CD4-positive, alpha-beta T cell treated with Interleukin-4 for 4 hours (primary cell): ENCODE measurements at regions not wholly inside any gene's neighbourhood (a gene's known extent, or its start where the extent isn't known, plus 50 kb on each side); places are given as distances from the start of the nearest gene placed in this dataset.
"Not testable (repeated sequence)": the region's sequence is repeated elsewhere in the genome, so short reads cannot be mapped to it uniquely, and the experiment has no call there.

Source experiments
- DNase-seq: peaks from one replicate; pipeline ENCODE4 v3.0.0-alpha.2; 2020

- no peak for DNase-seq
These were observed 483.4 kb downstream of the SIPA1L2 start for GRCh38 chr1:232146514-232146913.

GRCh38 chr1:232145768-232146167 lies 484.2 kb downstream of the SIPA1L2 start:
- DNase-seq, result no peak

GRCh38 chr1:232144696-232145230 lies 485.2 kb downstream of the SIPA1L2 start:
- no peak for DNase-seq

DNA sequence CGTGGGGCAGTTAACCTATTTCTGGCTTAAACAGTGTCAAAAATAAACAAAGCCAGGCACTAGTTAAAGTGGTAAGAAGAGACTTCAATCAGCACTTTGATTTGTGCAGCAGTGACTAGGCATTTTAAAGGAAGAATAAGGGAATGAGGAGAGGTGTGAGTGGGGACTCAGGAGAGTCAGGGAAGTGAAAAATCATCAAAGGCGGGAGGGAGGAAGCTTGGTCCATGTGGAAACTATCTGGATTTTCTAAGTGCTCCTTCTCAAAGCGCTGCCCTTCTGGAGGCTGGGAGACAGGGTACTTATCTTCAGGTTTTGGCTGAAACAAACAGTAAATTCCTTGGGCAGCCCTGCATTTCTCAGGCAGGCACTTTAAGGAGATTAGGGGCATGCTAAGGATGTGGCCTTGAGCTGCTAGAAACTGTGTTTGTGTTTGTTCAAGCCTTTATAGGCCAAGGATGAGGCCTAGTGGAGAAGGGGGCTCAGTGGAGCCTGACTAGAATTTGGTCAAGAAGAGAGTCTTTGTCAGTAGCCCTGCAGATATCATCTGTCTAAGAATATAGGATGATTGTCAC lies 486.5 kb downstream of the SIPA1L2 start:
- DNase-seq, result no peak

DNA sequence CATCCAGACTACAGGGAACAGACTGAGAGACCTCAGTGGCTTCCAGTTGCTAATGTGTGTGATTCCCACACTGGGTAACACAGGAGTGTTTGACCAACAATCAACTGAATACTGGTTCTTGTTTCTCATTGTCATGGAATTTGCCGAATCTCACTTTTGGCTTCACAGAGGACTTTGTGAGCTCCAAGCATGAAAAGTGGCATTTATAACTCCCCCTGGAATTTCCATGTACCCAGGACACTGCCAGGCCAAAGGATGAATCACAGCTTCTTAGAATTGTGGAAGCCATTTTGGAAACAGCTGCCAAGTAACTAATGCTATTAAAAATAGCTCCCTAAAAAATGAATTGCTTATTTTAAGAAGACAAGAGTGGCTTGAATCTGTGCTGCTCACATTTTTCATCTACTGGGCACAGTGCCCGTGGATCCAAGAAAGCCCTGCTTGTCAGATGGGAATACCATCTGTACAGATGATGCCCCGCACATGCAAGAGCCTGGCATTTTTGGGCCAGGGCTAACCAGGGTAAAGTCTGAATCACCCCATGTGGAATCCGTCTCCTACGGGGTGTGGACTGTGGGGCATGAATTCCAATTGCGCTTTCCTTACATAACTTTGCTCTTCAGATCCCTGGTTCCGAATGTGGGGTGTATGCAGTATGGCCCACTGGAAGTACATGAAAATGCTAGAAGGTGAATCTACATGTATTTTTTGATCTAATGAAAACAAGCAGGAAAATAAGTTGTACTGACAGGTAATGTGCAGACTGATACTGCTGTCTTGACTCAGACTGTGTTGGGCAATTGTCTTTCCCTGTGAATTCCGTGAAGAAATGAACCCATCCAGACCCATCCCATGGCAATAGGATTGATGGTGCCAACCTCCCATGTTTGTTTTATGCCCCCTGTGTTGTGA lies 487.3 kb downstream of the SIPA1L2 start:
- no peak for DNase-seq

DNA sequence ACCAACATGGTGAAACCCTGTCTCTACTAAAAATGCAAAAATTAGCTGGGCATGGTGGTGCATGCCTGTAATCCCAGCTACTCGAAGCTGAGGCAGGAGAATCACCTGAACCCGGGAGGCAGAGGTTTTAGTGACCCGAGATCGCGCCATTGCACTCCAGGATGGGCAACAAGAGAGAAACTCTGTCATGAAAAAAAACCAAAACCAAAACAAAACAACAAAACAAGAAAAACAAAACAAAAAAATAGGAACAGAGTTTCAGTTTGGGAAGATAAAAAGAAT lies 488.8 kb downstream of the SIPA1L2 start:
- DNase-seq, result not testable (repeated sequence)

- no peak for DNase-seq
These were observed 489.3 kb downstream of the SIPA1L2 start for GRCh38 chr1:232140419-232141166.

DNA sequence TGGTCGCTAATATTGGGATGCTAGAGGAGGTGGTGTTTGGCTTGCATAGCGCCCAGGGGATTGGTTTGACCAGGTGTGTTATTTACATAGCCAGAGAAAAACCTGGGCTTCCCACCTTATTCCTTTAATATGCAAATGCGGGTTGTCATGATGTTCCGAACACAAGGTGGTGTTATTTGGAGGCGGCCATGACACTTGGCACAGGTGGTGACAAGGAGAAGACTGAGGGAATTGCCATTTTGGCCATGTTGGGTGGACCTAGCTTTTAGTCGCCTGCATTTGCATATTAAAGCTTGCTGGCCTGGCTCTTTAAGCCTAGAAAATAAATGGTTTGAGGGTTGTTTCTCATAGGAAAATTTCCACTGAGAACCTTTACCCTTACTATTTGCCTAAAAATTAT lies 490.5 kb downstream of the SIPA1L2 start:
- no peak for DNase-seq

DNA sequence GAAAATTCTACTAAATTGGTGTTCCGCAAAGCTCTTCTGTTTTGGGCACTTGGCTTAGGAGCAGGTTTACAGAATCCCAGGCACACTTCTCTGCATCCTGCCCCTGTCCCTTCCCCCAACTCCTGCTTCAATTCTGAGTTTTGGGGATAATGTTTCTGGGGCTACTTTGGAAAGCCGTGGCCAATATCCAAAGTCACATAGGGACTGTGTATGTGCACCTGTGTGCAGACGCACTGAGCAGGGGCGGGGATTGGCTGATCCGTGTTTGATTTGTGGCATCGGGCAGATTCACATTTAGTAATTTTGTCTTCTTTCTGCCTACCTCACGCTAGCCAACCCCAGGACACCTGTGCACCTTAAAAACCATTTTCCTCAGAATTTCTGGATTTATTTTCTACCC lies 491.9 kb downstream of the SIPA1L2 start:
- DNase-seq, result no peak

DNA sequence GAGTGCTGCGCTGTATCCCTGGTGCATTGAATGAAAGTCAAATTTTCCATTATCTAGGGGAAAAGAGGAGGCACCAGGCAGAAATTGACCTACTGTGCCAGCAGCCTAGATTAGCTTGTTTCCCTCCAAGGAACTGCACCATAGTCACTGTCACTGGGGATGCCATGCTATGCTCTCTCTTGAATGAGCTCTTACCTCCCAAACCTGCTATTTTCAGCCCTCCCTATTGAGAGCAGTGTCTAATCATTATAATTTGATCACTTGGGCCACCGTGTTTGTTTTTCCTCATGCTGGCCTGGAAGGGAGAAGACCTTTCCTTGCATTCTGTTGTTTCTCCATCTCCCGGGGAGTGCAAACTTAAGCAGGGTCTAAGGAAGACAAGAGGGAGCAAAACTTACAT lies 492.9 kb downstream of the SIPA1L2 start:
- DNase-seq, result no peak

DNA sequence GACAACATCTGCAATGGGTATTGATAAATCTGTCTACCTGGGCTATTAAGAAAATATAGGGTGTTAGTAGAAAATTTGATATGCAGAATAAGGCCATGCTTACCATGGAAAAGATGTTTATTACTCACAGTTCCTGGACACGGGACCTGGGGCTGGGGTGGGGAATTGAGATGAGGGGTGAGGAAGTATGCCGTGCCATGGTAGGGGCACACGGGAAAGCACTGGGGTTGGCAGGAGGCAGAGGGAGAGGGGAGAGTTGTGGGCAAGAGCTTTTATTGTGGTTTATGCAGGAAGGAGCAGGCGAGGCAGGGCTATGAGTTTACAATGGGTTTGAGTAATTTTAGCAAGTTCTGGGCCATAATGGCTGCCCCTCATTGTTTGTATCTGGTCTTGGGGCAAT lies 493.8 kb downstream of the SIPA1L2 start:
- no peak for DNase-seq

DNA sequence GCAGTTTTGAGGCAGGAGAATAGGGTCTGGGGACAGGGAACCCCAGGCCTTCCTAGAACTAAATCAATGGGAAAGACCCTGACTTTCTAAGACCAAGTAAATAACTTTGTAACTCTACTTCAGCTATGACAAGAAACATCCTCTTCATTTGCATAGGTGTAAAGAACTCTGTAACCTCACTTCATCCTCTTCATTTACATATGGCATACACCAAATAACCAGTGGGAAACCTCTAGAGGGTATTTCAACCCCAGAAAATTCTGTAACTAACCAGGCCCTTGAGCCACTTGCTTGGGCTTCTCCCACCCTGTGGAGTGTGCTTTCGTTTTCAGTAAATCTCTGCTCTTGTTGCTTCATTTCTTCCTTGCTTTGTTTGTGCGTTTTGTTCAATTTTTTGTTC lies 495.6 kb downstream of the SIPA1L2 start:
- no peak for DNase-seq

DNA sequence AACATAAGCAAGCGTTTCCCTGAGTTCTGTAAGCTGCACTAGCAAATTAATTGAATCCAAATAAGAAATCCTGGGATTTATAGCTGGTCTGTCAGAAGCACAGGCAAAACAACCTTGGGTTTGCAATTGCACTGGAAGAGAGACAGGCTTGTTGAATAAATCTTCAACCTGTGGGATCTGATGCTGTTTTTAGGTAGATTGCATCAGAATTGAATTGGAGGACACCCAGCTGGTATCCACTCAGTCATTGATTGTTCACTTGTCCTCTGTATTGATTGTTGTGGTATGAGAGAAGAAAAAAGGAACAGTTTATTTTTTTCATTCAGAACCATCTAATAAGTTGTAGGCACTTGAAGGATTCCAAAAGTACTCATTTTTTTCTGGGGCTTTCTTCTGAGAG lies 497.4 kb downstream of the SIPA1L2 start:
- no peak for DNase-seq

- DNase-seq, result no peak
These were observed 498.1 kb downstream of the SIPA1L2 start for GRCh38 chr1:232131715-232132391.

GRCh38 chr1:232130815-232131480 lies 499.0 kb downstream of the SIPA1L2 start:
- no peak for DNase-seq

GRCh38 chr1:232127190-232127589 lies 500.6 kb downstream of the DISC1 start:
- no peak for DNase-seq

- no peak for DNase-seq
These were observed 497.4 kb downstream of the DISC1 start for GRCh38 chr1:232123775-232124659.

DNA sequence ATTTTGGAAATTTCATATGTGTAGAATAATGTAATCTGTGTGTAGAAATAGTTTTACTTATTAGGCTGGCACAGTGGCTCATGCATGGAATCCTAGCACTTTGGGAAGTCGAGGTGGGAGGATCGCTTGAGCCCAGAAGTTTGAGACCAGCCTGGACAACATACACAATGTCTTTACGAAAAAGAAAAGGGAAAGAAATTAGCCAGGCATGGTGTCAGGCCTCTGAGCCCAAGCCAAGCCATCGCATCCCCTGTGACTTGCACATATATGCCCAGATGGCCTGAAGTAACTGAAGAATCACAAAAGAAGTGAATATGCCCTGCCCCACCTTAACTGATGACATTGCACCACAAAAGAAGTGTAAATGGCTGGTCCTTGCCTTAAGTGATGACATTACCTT lies 491.3 kb downstream of the DISC1 start:
- DNase-seq, result not testable (repeated sequence)

GRCh38 chr1:232114985-232115384 lies 488.4 kb downstream of the DISC1 start:
- no peak for DNase-seq

DNA sequence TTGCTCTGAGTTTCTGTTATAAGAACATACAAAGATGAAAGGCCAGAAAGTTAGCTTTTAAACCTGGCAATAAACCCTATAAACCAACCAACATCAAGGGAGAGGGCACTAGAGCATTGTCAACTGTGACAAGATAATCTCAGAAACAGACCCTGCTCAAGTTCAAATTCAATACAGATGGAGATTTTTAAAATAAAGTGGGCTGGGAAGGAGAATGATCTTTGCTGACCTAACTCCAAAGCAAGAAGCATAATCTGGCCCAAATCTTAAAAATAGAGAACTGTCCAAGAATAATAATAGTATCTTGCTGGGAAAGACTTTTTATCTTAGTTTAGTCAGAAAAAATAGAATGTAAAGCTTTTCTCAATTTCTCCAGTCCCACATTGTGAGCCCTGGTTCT lies 485.5 kb downstream of the DISC1 start:
- no peak for DNase-seq

GRCh38 chr1:232111611-232112010 lies 485.0 kb downstream of the DISC1 start:
- DNase-seq, result no peak
